ENCODE measurements at regions not wholly inside any gene's neighbourhood (a gene's known extent, or its start where the extent isn't known, plus 50 kb on each side); places are given as distances from the start of the nearest gene placed in this dataset.

DNA sequence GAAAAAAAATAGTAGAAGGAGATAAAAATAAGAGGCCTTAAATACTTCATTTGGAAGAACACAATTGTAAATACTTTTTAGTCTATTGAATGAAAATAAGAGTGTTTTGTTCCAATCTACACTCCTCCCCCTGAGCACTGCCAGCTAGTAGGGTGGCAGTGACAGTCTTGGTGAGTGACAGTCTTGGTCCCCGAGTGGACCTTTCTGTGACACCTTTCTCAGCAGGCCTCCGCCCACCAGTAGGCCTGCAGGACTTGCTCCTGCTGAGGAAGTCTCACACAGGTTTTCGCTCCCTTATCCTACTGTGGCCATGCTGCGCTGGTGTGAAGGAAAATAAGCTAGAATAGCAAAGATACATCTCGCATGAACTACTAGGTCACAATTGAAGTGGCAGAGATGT is 666.8 kb downstream of the NR4A2 start:
- no peak overlapping the region for H3K4me3 ChIP-seq (replicated peaks in 1 of 3; ENCODE audit: insufficient read depth in 1 of 3, low read depth in 1 of 3, low read length in 3 of 3)
- intact Hi-C loops (cut with micrococcal nuclease): no loop called here
- H3K4me2 ChIP-seq (ENCODE audit: insufficient read depth, low read length): no peak overlapping the region
- H4K20me1 ChIP-seq (replicated peaks; ENCODE audit: control insufficient read depth, extremely low read depth, insufficient read depth, low read length): no peaks in the 10 kb centered on the region
- dilution Hi-C loops (cut with MboI; ENCODE audit: extremely low pct_ligation_motif_present, low sequenced_read_pairs): no loop called here
- POLR2A ChIA-PET: no interaction called here
- CTCF ChIA-PET: no interaction called here
- FAIRE-seq (no peak), DNase-seq (ENCODE audit: low read depth, low spot score) (no peak)
- H3K4me1 ChIP-seq (ENCODE audit: control insufficient read depth, extremely low read depth, insufficient read depth, low read length): peaks cover 8% of the 10 kb centered on the region
- no peak overlapping the region for H2AFZ ChIP-seq (ENCODE audit: low read depth, low read length)
- TF ChIP-seq, protein P1, sequence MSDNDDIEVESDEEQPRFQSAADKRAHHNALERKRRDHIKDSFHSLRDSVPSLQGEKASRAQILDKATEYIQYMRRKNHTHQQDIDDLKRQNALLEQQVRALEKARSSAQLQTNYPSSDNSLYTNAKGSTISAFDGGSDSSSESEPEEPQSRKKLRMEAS (IDR thresholded peaks at IDR 0.05; ENCODE audit: insufficient read depth, insufficient read length): no peak
- TF ChIP-seq EZH2 (IDR thresholded peaks at IDR 0.05; ENCODE audit: borderline replicate concordance, low read depth, low read length, severe bottlenecking) (no peak), POLR2A (IDR thresholded peaks at IDR 0.05; ENCODE audit: low read depth, low read length) (no peak), MYC (IDR thresholded peaks at IDR 0.05; ENCODE audit: low read depth, low read length) (no peak)
- TF ChIP-seq, protein P2, sequence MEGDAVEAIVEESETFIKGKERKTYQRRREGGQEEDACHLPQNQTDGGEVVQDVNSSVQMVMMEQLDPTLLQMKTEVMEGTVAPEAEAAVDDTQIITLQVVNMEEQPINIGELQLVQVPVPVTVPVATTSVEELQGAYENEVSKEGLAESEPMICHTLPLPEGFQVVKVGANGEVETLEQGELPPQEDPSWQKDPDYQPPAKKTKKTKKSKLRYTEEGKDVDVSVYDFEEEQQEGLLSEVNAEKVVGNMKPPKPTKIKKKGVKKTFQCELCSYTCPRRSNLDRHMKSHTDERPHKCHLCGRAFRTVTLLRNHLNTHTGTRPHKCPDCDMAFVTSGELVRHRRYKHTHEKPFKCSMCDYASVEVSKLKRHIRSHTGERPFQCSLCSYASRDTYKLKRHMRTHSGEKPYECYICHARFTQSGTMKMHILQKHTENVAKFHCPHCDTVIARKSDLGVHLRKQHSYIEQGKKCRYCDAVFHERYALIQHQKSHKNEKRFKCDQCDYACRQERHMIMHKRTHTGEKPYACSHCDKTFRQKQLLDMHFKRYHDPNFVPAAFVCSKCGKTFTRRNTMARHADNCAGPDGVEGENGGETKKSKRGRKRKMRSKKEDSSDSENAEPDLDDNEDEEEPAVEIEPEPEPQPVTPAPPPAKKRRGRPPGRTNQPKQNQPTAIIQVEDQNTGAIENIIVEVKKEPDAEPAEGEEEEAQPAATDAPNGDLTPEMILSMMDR (IDR thresholded peaks at IDR 0.05; ENCODE audit: extremely low read depth in 1 of 2, insufficient read depth in 1 of 2, low read depth in 1 of 2, low read length in 2 of 2): no peak
- no peaks in the 10 kb centered on the region for H3K36me3 ChIP-seq (ENCODE audit: control insufficient read depth in 2 of 2, extremely low read depth in 1 of 2, insufficient read depth in 2 of 2, low read length in 2 of 2)
- peaks cover 7% of the 10 kb centered on the region for H3K9me1 ChIP-seq (replicated peaks; ENCODE audit: control insufficient read depth, extremely low read depth, insufficient read depth, low read length)
- H3K79me2 ChIP-seq (ENCODE audit: control insufficient read depth, insufficient read depth, low read length): no peaks in the 10 kb centered on the region
- no peaks in the 10 kb centered on the region for H3K27me3 ChIP-seq (ENCODE audit: control insufficient read depth in 2 of 2, insufficient read depth in 2 of 2, low read length in 2 of 2)
- H3K9me3 ChIP-seq (replicated peaks; ENCODE audit: control insufficient read depth, insufficient read depth, low read length): no peaks in the 10 kb centered on the region
- H3K27ac ChIP-seq (ENCODE audit: insufficient read depth, low read depth, low read length): no peak overlapping the region
- no peak overlapping the region for H3K9ac ChIP-seq (replicated peaks; ENCODE audit: extremely low read depth, insufficient read depth, low read length)
- BruUV-seq (replicated peaks): no TSS peak

DNA sequence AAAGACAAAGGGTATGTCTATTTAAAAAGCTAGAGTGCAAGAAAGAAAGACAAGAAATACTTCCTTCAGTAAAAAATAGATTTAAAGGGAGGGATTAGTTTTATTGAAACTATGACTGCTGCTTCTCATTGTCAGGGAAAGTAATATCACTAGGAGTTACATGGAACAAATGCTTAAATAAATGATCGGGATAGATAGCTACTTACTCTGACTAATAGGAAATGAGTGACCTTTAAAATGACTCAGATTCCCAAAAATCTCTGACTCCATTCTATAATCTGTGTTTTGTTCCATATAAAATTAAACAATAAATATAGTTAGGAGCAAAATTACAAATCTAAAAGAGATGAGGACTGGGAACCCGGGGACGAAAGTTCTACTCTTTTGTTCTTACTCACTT is 669.3 kb downstream of the NR4A2 start:
- POLR2A ChIA-PET: no interaction called here
- FAIRE-seq (peak; percentile 31), DNase-seq (ENCODE audit: low read depth, low spot score) (peak; percentile 37)
- dilution Hi-C loops (cut with MboI; ENCODE audit: extremely low pct_ligation_motif_present, low sequenced_read_pairs): no loop called here
- no peaks in the 10 kb centered on the region for H3K27me3 ChIP-seq (ENCODE audit: control insufficient read depth in 2 of 2, insufficient read depth in 2 of 2, low read length in 2 of 2)
- no peak overlapping the region for H3K4me3 ChIP-seq (replicated peaks in 1 of 3; ENCODE audit: insufficient read depth in 1 of 3, low read depth in 1 of 3, low read length in 3 of 3)
- CTCF ChIA-PET: interaction anchor here (0.9 to 1.1 kb wide), 2 partner anchors 9 to 17 kb away, joined by 3 to 4 read pairs; no protein-coding TSS in a partner anchor
- no TSS peak for BruUV-seq (replicated peaks)
- peaks cover 8% of the 10 kb centered on the region for H3K4me1 ChIP-seq (ENCODE audit: control insufficient read depth, extremely low read depth, insufficient read depth, low read length)
- H3K27ac ChIP-seq (ENCODE audit: insufficient read depth, low read depth, low read length): no peak overlapping the region
- intact Hi-C loops (cut with micrococcal nuclease): no loop called here
- no peaks in the 10 kb centered on the region for H3K36me3 ChIP-seq (ENCODE audit: control insufficient read depth in 2 of 2, extremely low read depth in 1 of 2, insufficient read depth in 2 of 2, low read length in 2 of 2)
- TF ChIP-seq FOS (IDR thresholded peaks at IDR 0.05; ENCODE audit: borderline replicate concordance, insufficient read depth, low read length): peak; percentile 72
- TF ChIP-seq POLR2A (IDR thresholded peaks at IDR 0.05; ENCODE audit: low read depth, low read length): no peak
- TF ChIP-seq, protein P1 (IDR thresholded peaks at IDR 0.05; ENCODE audit: insufficient read depth, insufficient read length): no peak
- TF ChIP-seq EZH2 (IDR thresholded peaks at IDR 0.05; ENCODE audit: borderline replicate concordance, low read depth, low read length, severe bottlenecking): no peak
- TF ChIP-seq, protein P2 (IDR thresholded peaks at IDR 0.05; ENCODE audit: extremely low read depth in 1 of 2, insufficient read depth in 1 of 2, low read depth in 1 of 2, low read length in 2 of 2): no peak
- no peak for TF ChIP-seq GATA2 (IDR thresholded peaks at IDR 0.05; ENCODE audit: insufficient read depth, insufficient read length, low read depth, low read length)
- TF ChIP-seq POLR2AphosphoS5 (IDR thresholded peaks at IDR 0.05; ENCODE audit: insufficient read depth, low read depth, low read length): no peak
- no peak for TF ChIP-seq MYC (IDR thresholded peaks at IDR 0.05; ENCODE audit: low read depth, low read length)
- peak; percentile 56 for TF ChIP-seq JUN (IDR thresholded peaks at IDR 0.05; ENCODE audit: borderline replicate concordance, insufficient read depth, insufficient read length, low read depth)
- H3K4me2 ChIP-seq (ENCODE audit: insufficient read depth, low read length): peak overlapping the region; percentile 55
- no peaks in the 10 kb centered on the region for H4K20me1 ChIP-seq (replicated peaks; ENCODE audit: control insufficient read depth, extremely low read depth, insufficient read depth, low read length)
- peaks cover 7% of the 10 kb centered on the region for H3K9me1 ChIP-seq (replicated peaks; ENCODE audit: control insufficient read depth, extremely low read depth, insufficient read depth, low read length)
- H2AFZ ChIP-seq (ENCODE audit: low read depth, low read length): peak overlapping the region; percentile 75
- H3K9ac ChIP-seq (replicated peaks; ENCODE audit: extremely low read depth, insufficient read depth, low read length): no peak overlapping the region
- no peaks in the 10 kb centered on the region for H3K9me3 ChIP-seq (replicated peaks; ENCODE audit: control insufficient read depth, insufficient read depth, low read length)
- H3K79me2 ChIP-seq (ENCODE audit: control insufficient read depth, insufficient read depth, low read length): no peaks in the 10 kb centered on the region
